ENCODE measurements at regions not wholly inside any gene's neighbourhood (a gene's known extent, or its start where the extent isn't known, plus 50 kb on each side); places are given as distances from the start of the nearest gene placed in this dataset.

GRCh38 chr5:125291447-125291846 is 545.0 kb upstream of the ZNF608 start:
- Histone ChIP-seq H3K27ac (ENCODE audit: low read length) (no peak overlapping the region), H3K9me3 (ENCODE audit: control insufficient read depth, insufficient read depth, low read length) (no peaks in the 10 kb centered on the region), H3K4me3 (ENCODE audit: low read length) (no peak overlapping the region), H3K27me3 (ENCODE audit: control insufficient read depth, insufficient read depth, low read length) (no peaks in the 10 kb centered on the region), H3K36me3 (ENCODE audit: control insufficient read depth, insufficient read depth, low read length) (no peaks in the 10 kb centered on the region), H3K4me1 (ENCODE audit: control insufficient read depth, insufficient read depth, low read length) (peaks cover 4% of the 10 kb centered on the region)
- DNase-seq (ENCODE audit: low read depth, low spot score): no peak
- no CpG with 5 or more reads among the region's 4 CpGs for WGBS (ENCODE audit: insufficient coverage, insufficient read length)

GRCh38 chr5:125293223-125293622 is 546.8 kb upstream of the ZNF608 start:
- no peak overlapping the region for H3K27ac ChIP-seq (ENCODE audit: low read length)
- no peaks in the 10 kb centered on the region for H3K36me3 ChIP-seq (ENCODE audit: control insufficient read depth, insufficient read depth, low read length)
- H3K4me1 ChIP-seq (ENCODE audit: control insufficient read depth, insufficient read depth, low read length): peaks cover 4% of the 10 kb centered on the region
- H3K4me3 ChIP-seq (ENCODE audit: low read length): no peak overlapping the region
- H3K9me3 ChIP-seq (ENCODE audit: control insufficient read depth, insufficient read depth, low read length): no peaks in the 10 kb centered on the region
- H3K27me3 ChIP-seq (ENCODE audit: control insufficient read depth, insufficient read depth, low read length): no peaks in the 10 kb centered on the region
- no peak for DNase-seq (ENCODE audit: low read depth, low spot score)
- WGBS (ENCODE audit: insufficient coverage, insufficient read length): no CpG with 5 or more reads among the region's 1 CpG

- no peak overlapping the region for H3K4me3 ChIP-seq (ENCODE audit: low read length)
- H3K4me1 ChIP-seq (ENCODE audit: control insufficient read depth, insufficient read depth, low read length): peaks cover 4% of the 10 kb centered on the region
- no peak for DNase-seq (ENCODE audit: low read depth, low spot score)
- H3K9me3 ChIP-seq (ENCODE audit: control insufficient read depth, insufficient read depth, low read length): no peaks in the 10 kb centered on the region
- no peak overlapping the region for H3K27ac ChIP-seq (ENCODE audit: low read length)
- H3K36me3 ChIP-seq (ENCODE audit: control insufficient read depth, insufficient read depth, low read length): no peaks in the 10 kb centered on the region
- no CpG with 5 or more reads among the region's 4 CpGs for WGBS (ENCODE audit: insufficient coverage, insufficient read length)
- H3K27me3 ChIP-seq (ENCODE audit: control insufficient read depth, insufficient read depth, low read length): no peaks in the 10 kb centered on the region
Observed at GRCh38 chr5:125293726-125294125, 547.3 kb upstream of the ZNF608 start.

- Histone ChIP-seq H3K36me3 (ENCODE audit: control insufficient read depth, insufficient read depth, low read length) (no peaks in the 10 kb centered on the region), H3K4me3 (ENCODE audit: low read length) (no peak overlapping the region), H3K4me1 (ENCODE audit: control insufficient read depth, insufficient read depth, low read length) (peaks cover 4% of the 10 kb centered on the region), H3K27me3 (ENCODE audit: control insufficient read depth, insufficient read depth, low read length) (no peaks in the 10 kb centered on the region), H3K27ac (ENCODE audit: low read length) (no peak overlapping the region), H3K9me3 (ENCODE audit: control insufficient read depth, insufficient read depth, low read length) (no peaks in the 10 kb centered on the region)
- DNase-seq (ENCODE audit: low read depth, low spot score): no peak
- no CpG with 5 or more reads among the region's 2 CpGs for WGBS (ENCODE audit: insufficient coverage, insufficient read length)
Observed at GRCh38 chr5:125294844-125295243, 548.4 kb upstream of the ZNF608 start.

- H3K36me3 ChIP-seq (ENCODE audit: control insufficient read depth, insufficient read depth, low read length): no peaks in the 10 kb centered on the region
- no peak overlapping the region for H3K27ac ChIP-seq (ENCODE audit: low read length)
- no peak overlapping the region for H3K4me3 ChIP-seq (ENCODE audit: low read length)
- peaks cover 4% of the 10 kb centered on the region for H3K4me1 ChIP-seq (ENCODE audit: control insufficient read depth, insufficient read depth, low read length)
- H3K27me3 ChIP-seq (ENCODE audit: control insufficient read depth, insufficient read depth, low read length): no peaks in the 10 kb centered on the region
- no CpG with 5 or more reads among the region's 4 CpGs for WGBS (ENCODE audit: insufficient coverage, insufficient read length)
- no peak for DNase-seq (ENCODE audit: low read depth, low spot score)
- no peaks in the 10 kb centered on the region for H3K9me3 ChIP-seq (ENCODE audit: control insufficient read depth, insufficient read depth, low read length)
Observed at GRCh38 chr5:125295405-125295872, 549.0 kb upstream of the ZNF608 start.

GRCh38 chr5:125298258-125298657 is 551.8 kb upstream of the ZNF608 start:
- Histone ChIP-seq H3K27ac (ENCODE audit: low read length) (no peak overlapping the region), H3K27me3 (ENCODE audit: control insufficient read depth, insufficient read depth, low read length) (no peaks in the 10 kb centered on the region), H3K4me1 (ENCODE audit: control insufficient read depth, insufficient read depth, low read length) (no peaks in the 10 kb centered on the region; the same call in 1 of the 2 replicates), H3K36me3 (ENCODE audit: control insufficient read depth, insufficient read depth, low read length) (no peaks in the 10 kb centered on the region), H3K9me3 (ENCODE audit: control insufficient read depth, insufficient read depth, low read length) (no peaks in the 10 kb centered on the region), H3K4me3 (ENCODE audit: low read length) (no peak overlapping the region)
- DNase-seq (ENCODE audit: low read depth, low spot score): no peak

GRCh38 chr5:125298746-125299379 is 552.4 kb upstream of the ZNF608 start:
- Histone ChIP-seq H3K27me3 (ENCODE audit: control insufficient read depth, insufficient read depth, low read length) (no peaks in the 10 kb centered on the region), H3K27ac (ENCODE audit: low read length) (no peak overlapping the region), H3K36me3 (ENCODE audit: control insufficient read depth, insufficient read depth, low read length) (no peaks in the 10 kb centered on the region), H3K4me1 (ENCODE audit: control insufficient read depth, insufficient read depth, low read length) (no peaks in the 10 kb centered on the region; the same call in 1 of the 2 replicates), H3K9me3 (ENCODE audit: control insufficient read depth, insufficient read depth, low read length) (no peaks in the 10 kb centered on the region), H3K4me3 (ENCODE audit: low read length) (no peak overlapping the region)
- no CpG with 5 or more reads among the region's 1 CpG for WGBS (ENCODE audit: insufficient coverage, insufficient read length)
- DNase-seq (ENCODE audit: low read depth, low spot score): no peak

GRCh38 chr5:125301711-125302110 is 555.3 kb upstream of the ZNF608 start:
- no peaks in the 10 kb centered on the region for H3K36me3 ChIP-seq (ENCODE audit: control insufficient read depth, insufficient read depth, low read length)
- no peaks in the 10 kb centered on the region; the same call in 1 of the 2 replicates for H3K4me1 ChIP-seq (ENCODE audit: control insufficient read depth, insufficient read depth, low read length)
- H3K27me3 ChIP-seq (ENCODE audit: control insufficient read depth, insufficient read depth, low read length): no peaks in the 10 kb centered on the region
- no peak overlapping the region for H3K27ac ChIP-seq (ENCODE audit: low read length)
- H3K4me3 ChIP-seq (ENCODE audit: low read length): no peak overlapping the region
- DNase-seq (ENCODE audit: low read depth, low spot score): no peak
- H3K9me3 ChIP-seq (ENCODE audit: control insufficient read depth, insufficient read depth, low read length): no peaks in the 10 kb centered on the region
- WGBS (ENCODE audit: insufficient coverage, insufficient read length): 100% methylated on average over 1 of the region's 3 CpGs

GRCh38 chr5:125302577-125302976 is 556.1 kb upstream of the ZNF608 start:
- DNase-seq (ENCODE audit: low read depth, low spot score): no peak
- WGBS (ENCODE audit: insufficient coverage, insufficient read length): no CpG with 5 or more reads among the region's 4 CpGs
- Histone ChIP-seq H3K27ac (ENCODE audit: low read length) (no peak overlapping the region), H3K9me3 (ENCODE audit: control insufficient read depth, insufficient read depth, low read length) (no peaks in the 10 kb centered on the region), H3K27me3 (ENCODE audit: control insufficient read depth, insufficient read depth, low read length) (no peaks in the 10 kb centered on the region), H3K4me1 (ENCODE audit: control insufficient read depth, insufficient read depth, low read length) (no peaks in the 10 kb centered on the region; the same call in 1 of the 2 replicates), H3K4me3 (ENCODE audit: low read length) (no peak overlapping the region), H3K36me3 (ENCODE audit: control insufficient read depth, insufficient read depth, low read length) (no peaks in the 10 kb centered on the region)

- Histone ChIP-seq H3K4me3 (ENCODE audit: low read length) (no peak overlapping the region), H3K36me3 (ENCODE audit: control insufficient read depth, insufficient read depth, low read length) (no peaks in the 10 kb centered on the region), H3K4me1 (ENCODE audit: control insufficient read depth, insufficient read depth, low read length) (no peaks in the 10 kb centered on the region; the same call in 1 of the 2 replicates), H3K27me3 (ENCODE audit: control insufficient read depth, insufficient read depth, low read length) (no peaks in the 10 kb centered on the region), H3K9me3 (ENCODE audit: control insufficient read depth, insufficient read depth, low read length) (no peaks in the 10 kb centered on the region), H3K27ac (ENCODE audit: low read length) (no peak overlapping the region)
- DNase-seq (ENCODE audit: low read depth, low spot score): no peak
- no CpG with 5 or more reads among the region's 3 CpGs for WGBS (ENCODE audit: insufficient coverage, insufficient read length)
Observed at GRCh38 chr5:125306741-125307140, 560.3 kb upstream of the ZNF608 start.

GRCh38 chr5:125310749-125311148 is 564.3 kb upstream of the ZNF608 start:
- Histone ChIP-seq H3K27ac (ENCODE audit: low read length) (no peak overlapping the region), H3K9me3 (ENCODE audit: control insufficient read depth, insufficient read depth, low read length) (no peaks in the 10 kb centered on the region; the same call in 1 of the 2 replicates), H3K27me3 (ENCODE audit: control insufficient read depth, insufficient read depth, low read length) (no peaks in the 10 kb centered on the region), H3K4me3 (ENCODE audit: low read length) (no peak overlapping the region), H3K36me3 (ENCODE audit: control insufficient read depth, insufficient read depth, low read length) (peaks cover 3% of the 10 kb centered on the region; the same call in 1 of the 2 replicates), H3K4me1 (ENCODE audit: control insufficient read depth, insufficient read depth, low read length) (no peaks in the 10 kb centered on the region; the same call in none of the 2 replicates)
- no peak for DNase-seq (ENCODE audit: low read depth, low spot score)
